ENCODE measurements at regions not wholly inside any gene's neighbourhood (a gene's known extent, or its start where the extent isn't known, plus 50 kb on each side); places are given as distances from the start of the nearest gene placed in this dataset.

DNA sequence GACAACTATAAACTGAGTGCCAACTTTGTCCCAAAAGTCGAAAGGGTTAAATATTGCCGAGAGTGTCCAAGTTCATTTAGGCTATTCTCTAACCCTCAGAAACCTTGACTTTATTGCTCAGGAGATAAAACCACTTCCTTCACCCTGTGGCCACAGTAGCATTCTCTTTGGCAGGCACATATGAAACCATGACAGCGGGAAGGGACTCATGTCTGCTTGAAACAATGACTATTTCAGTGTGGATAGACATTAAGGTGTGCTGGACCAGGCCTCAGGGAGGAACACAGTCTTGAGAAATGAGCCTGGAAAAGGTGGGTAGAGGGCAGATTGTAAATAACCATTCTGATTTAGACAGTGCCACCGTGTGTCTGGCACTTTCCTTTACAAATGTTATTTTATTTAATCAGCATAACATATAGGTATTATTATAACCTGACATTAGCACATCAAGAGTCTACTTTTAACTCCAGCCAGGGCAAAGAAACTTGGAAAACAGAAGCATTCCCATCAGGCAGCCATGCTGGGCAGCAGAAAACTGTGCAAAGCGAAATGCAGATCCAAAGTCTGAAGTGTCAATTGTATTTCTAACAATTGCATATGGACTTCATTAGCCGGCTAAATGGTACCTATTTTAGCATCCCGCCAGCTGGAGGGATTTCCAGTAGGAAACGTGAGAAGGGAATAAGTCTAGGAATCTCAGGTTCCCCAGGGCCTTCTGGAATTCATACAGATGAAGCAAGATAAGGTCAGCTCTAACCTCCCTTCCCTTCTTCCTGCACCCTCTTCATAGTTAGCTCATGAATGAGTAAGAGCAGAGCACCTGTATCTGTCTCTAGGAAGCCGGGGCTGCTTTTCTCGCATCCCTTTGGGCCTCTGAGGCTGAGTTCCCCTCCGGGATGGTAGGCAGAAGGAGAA is 212.8 kb upstream of the ELAC2 start:
- 47 to 54% methylated on average over 11 of the region's 11 CpGs for WGBS, 2 donors
- no peak overlapping the region for H3K27ac ChIP-seq
- no peak for TF ChIP-seq EP300 (IDR thresholded peaks at IDR 0.05)
- TF ChIP-seq, protein P1, sequence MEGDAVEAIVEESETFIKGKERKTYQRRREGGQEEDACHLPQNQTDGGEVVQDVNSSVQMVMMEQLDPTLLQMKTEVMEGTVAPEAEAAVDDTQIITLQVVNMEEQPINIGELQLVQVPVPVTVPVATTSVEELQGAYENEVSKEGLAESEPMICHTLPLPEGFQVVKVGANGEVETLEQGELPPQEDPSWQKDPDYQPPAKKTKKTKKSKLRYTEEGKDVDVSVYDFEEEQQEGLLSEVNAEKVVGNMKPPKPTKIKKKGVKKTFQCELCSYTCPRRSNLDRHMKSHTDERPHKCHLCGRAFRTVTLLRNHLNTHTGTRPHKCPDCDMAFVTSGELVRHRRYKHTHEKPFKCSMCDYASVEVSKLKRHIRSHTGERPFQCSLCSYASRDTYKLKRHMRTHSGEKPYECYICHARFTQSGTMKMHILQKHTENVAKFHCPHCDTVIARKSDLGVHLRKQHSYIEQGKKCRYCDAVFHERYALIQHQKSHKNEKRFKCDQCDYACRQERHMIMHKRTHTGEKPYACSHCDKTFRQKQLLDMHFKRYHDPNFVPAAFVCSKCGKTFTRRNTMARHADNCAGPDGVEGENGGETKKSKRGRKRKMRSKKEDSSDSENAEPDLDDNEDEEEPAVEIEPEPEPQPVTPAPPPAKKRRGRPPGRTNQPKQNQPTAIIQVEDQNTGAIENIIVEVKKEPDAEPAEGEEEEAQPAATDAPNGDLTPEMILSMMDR (IDR thresholded peaks at IDR 0.05), result no peak
- TF ChIP-seq POLR2A (IDR thresholded peaks at IDR 0.05), result no peak

DNA sequence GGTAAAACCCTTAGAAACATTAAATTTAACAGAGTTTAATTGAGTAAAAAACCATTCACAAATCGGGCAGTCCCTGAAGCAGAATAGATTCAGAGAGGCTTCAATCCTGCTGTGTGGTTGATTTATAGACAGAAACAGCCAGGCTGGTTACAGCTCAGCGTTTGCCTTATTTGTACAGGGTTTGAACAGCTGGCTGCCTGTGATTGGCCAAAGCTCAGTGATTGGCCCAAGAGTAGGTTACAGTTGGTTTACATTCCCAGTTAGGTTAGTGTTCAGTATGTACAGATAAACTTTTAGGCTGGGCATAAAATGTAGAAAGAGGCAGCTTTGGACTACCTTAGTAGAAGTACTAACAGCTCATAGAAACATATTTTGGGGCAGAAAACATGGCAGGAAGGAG is 210.4 kb upstream of the ELAC2 start:
- H3K4me1 ChIP-seq, result no peaks in the 10 kb centered on the region
- H3K36me3 ChIP-seq, result no peaks in the 10 kb centered on the region
- TF ChIP-seq POLR2A (IDR thresholded peaks at IDR 0.05) (no peak), EP300 (IDR thresholded peaks at IDR 0.05) (no peak)
- H3K27ac ChIP-seq, result no peak overlapping the region
- no peaks in the 10 kb centered on the region for H3K9me3 ChIP-seq
- WGBS, 2 donors, result 55 to 82% methylated on average over 2 of the region's 2 CpGs
- no peak for DNase-seq (ENCODE audit: low spot score in 2 of 2)
- no peaks in the 10 kb centered on the region for H3K27me3 ChIP-seq
- no peak overlapping the region for H3K4me3 ChIP-seq

More for the DNA sequence above, 212.8 kb upstream of the ELAC2 start:
- DNase-seq (ENCODE audit: low spot score in 2 of 2), result no peak
- no peaks in the 10 kb centered on the region for H3K9me3 ChIP-seq
- H3K27me3 ChIP-seq, result no peaks in the 10 kb centered on the region
- H3K4me3 ChIP-seq, result no peak overlapping the region
- no peaks in the 10 kb centered on the region for H3K36me3 ChIP-seq
- H3K4me1 ChIP-seq, result no peaks in the 10 kb centered on the region

DNA sequence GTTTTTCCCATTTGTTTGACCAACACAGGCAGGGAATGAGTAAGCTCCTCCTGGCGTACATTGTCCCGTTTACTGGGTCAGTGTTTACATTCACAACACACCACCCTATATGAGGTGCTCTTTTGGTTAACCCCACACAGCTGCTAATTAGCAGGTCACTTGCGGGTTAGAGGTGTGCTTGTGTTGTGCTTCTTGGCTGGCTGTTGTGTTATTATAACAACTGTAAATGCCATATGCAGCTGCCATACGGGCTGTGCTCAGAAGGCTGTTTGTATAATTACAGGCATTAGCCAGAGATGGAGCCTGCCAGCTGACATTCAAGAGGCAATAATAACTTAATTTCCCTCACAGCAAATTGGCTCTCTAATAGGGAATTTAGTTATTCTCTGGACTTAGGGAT is 205.1 kb upstream of the ELAC2 start:
- Histone ChIP-seq H3K27ac (no peak overlapping the region), H3K27me3 (no peaks in the 10 kb centered on the region), H3K4me1 (no peaks in the 10 kb centered on the region), H3K36me3 (no peaks in the 10 kb centered on the region), H3K4me3 (no peak overlapping the region), H3K9me3 (no peaks in the 10 kb centered on the region)
- no peak for TF ChIP-seq EP300 (IDR thresholded peaks at IDR 0.05)
- no peak for TF ChIP-seq POLR2A (IDR thresholded peaks at IDR 0.05)
- TF ChIP-seq, protein P1 (IDR thresholded peaks at IDR 0.05), result no peak
- WGBS, 2 donors, result 49 to 55% methylated on average over 4 of the region's 4 CpGs
- DNase-seq (ENCODE audit: low spot score in 2 of 2), result no peak

DNA sequence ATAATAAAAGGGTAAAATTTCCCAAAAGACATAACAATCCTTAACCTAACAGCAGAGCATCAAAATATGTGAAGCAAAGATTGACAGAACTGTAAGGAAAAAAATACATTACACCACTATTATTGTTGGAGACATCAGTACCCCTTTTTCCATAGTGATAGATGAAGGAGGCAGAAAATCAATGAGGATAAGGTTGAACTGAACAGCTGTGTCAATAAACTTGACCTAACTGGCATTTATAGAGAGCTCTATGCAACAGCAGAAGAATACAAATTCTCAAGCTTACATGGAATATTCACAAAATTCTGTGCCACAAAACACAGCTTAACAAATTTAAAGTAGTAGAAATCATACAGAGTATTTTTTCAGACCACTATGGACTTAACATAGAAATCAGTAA is 195.0 kb upstream of the ELAC2 start:
- H3K4me1 ChIP-seq, result no peaks in the 10 kb centered on the region
- no peak overlapping the region for H3K27ac ChIP-seq
- H3K27me3 ChIP-seq, result no peaks in the 10 kb centered on the region
- no peak overlapping the region for H3K4me3 ChIP-seq
- no peak for DNase-seq (ENCODE audit: low spot score in 2 of 2)
- peaks cover 0 to 13% (median 0%) of the 10 kb centered on the region in 4 donors for H3K9me3 ChIP-seq
- TF ChIP-seq, protein P1 (IDR thresholded peaks at IDR 0.05), result no peak
- no peak for TF ChIP-seq POLR2A (IDR thresholded peaks at IDR 0.05)
- H3K36me3 ChIP-seq, result no peaks in the 10 kb centered on the region

DNA sequence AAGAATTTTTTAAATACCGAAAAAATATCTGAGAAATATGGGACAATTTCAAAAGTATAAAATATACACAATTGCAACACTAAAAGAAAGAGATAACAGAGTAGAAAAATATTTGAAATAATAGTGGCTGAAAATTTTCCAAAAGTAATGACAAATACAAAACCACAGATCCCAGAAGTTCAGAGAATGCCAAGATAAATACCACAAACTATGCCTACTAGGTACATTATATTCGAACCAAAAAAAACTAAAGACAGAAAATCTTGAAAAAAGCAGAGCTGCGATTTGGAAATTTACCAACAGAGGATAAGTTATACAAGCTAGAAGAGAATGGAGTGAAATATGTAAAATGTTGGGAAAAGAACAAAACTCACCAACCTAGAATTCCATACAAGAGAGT is 191.3 kb upstream of the ELAC2 start:
- WGBS, 2 donors, result 69 to 71% methylated on average over 3 of the region's 3 CpGs

More for the DNA sequence above, 191.3 kb upstream of the ELAC2 start:
- Histone ChIP-seq H3K9me3 (peaks cover 0 to 13% (median 0%) of the 10 kb centered on the region in 4 donors), H3K27ac (no peak overlapping the region), H3K27me3 (no peaks in the 10 kb centered on the region), H3K4me3 (no peak overlapping the region), H3K4me1 (no peaks in the 10 kb centered on the region), H3K36me3 (no peaks in the 10 kb centered on the region)
- TF ChIP-seq EP300 (IDR thresholded peaks at IDR 0.05) (no peak), POLR2A (IDR thresholded peaks at IDR 0.05) (no peak)
- TF ChIP-seq, protein P1 (IDR thresholded peaks at IDR 0.05), result no peak
- DNase-seq (ENCODE audit: low spot score in 2 of 2), result no peak

Data from tibial nerve (tissue), 4 donors.